HL-60 (cell line): ENCODE measurements at regions not wholly inside any gene's neighbourhood (a gene's known extent, or its start where the extent isn't known, plus 50 kb on each side); places are given as distances from the start of the nearest gene placed in this dataset.

Experiments
- CTCF ChIP-seq: IDR thresholded peaks from one replicate; pipeline ENCODE4 v1.5.1; 2011; ENCODE audit warnings: low read length, control low read depth, inconsistent platforms; ENCODE audit not compliant: insufficient read depth
- GABPA ChIP-seq: IDR thresholded peaks from 2 replicates; pipeline ENCODE4 v1.6.1; 2012; ENCODE audit warnings: low read depth
- POLR2AphosphoS5 ChIP-seq: IDR thresholded peaks from 2 replicates; pipeline ENCODE4 v1.6.1; 2012; ENCODE audit warnings: low read depth
- REST ChIP-seq: IDR thresholded peaks from 2 replicates; pipeline ENCODE4 v1.6.1; 2012; ENCODE audit warnings: low read depth; ENCODE audit not compliant: insufficient replicate concordance
- SPI1 ChIP-seq: IDR thresholded peaks from 2 replicates; pipeline ENCODE4 v1.6.1; 2012; ENCODE audit warnings: low read depth, mild to moderate bottlenecking, borderline replicate concordance

DNA sequence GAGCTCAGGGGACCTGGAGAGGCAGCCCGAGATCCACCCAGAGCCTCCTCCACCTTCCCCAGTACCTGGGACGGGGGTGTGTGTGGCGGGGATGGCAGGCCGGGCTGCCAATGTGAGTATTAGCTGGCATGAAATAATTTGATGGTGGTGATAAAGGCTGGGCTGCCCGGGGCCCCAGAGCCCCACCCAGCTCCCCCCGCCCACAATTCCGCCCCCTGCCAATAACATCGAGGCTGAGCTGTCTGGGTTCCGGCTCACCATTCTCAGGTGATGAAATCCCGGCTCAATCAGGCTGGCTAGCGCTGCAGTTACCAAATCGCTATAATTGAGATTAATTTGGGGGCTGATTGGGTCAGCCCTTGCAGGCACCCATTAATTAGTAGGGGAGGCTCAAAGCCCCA lies 103.8 kb upstream of the CASZ1 start:
- TF ChIP-seq GABPA, result no peak
- no peak for TF ChIP-seq CTCF
- TF ChIP-seq SPI1, result no peak
- no peak for TF ChIP-seq REST
- no peak for TF ChIP-seq POLR2AphosphoS5
